IMR-90 (cell line): ENCODE measurements at regions not wholly inside any gene's neighbourhood (a gene's known extent, or its start where the extent isn't known, plus 50 kb on each side); places are given as distances from the start of the nearest gene placed in this dataset.
A peak's percentile ranks its signal among the peaks of the same experiment; 100 is the strongest.

Source experiments
- ATAC-seq: fragments of 200-7000 bp; cut with Tn5 transposase; 2 replicates; pipeline ENCODE4 v1.9.1; 2020; ENCODE audit warnings: low read depth, mild to moderate bottlenecking, moderate library complexity
- BruUV-seq: library from RNA; stranded (reverse); fragments of 400-500 nt; replicated peaks from 2 replicates; lab custom pipeline; 2021; lab: Mats Ljungman, UMichigan
- CTCF ChIA-PET: fragments of 300-600 bp; formaldehyde crosslinking; extraction: SDS; loops from one replicate; lab custom pipeline; 2021; ENCODE audit warnings: antibody characterized with exemption; lab: Yijun Ruan, JAX
- POLR2A ChIA-PET: fragments of 300-600 bp; sonication (Branson Sonifier 250); formaldehyde crosslinking; loops from one replicate; lab custom pipeline; 2022; ENCODE audit warnings: antibody characterized with exemption; ENCODE audit not compliant: unreplicated experiment; lab: Charles Lee
- DNase-seq: peaks from one replicate; pipeline ENCODE4 v3.0.0; 2013
- H2AFZ ChIP-seq: replicated peaks from 2 replicates; pipeline ENCODE3; 2013; ENCODE audit warnings: low read length, mild to moderate bottlenecking; ENCODE audit not compliant: poor library complexity
- H2AK5ac ChIP-seq: 2 replicates; pipeline ENCODE4 v1.6.1; 2013; ENCODE audit warnings: low read depth, low read length, inconsistent platforms
- H2AK9ac ChIP-seq: replicated peaks from 2 replicates; pipeline ENCODE3; 2013; ENCODE audit warnings: mild to moderate bottlenecking, low read depth, low read length, moderate library complexity; ENCODE audit not compliant: poor library complexity
- H2BK120ac ChIP-seq: 2 replicates; pipeline ENCODE4 v1.6.1; 2013; ENCODE audit warnings: low read depth, low read length, inconsistent platforms
- H2BK15ac ChIP-seq: 3 replicates; pipeline ENCODE4 v1.6.1; 2013; ENCODE audit warnings: low read depth, low read length, inconsistent platforms
- H2BK20ac ChIP-seq: 2 replicates; pipeline ENCODE4 v1.6.1; 2013; ENCODE audit warnings: low read depth, mild to moderate bottlenecking, inconsistent platforms, low read length, moderate library complexity
- H2BK5ac ChIP-seq: 2 replicates; pipeline ENCODE4 v1.6.1; 2013; ENCODE audit warnings: mild to moderate bottlenecking, low read depth, low read length, inconsistent platforms; ENCODE audit not compliant: poor library complexity, severe bottlenecking
- H3K14ac ChIP-seq: replicated peaks from 2 replicates; pipeline ENCODE4 v1.6.1; 2013; ENCODE audit warnings: low read depth, low read length, inconsistent platforms
- H3K18ac ChIP-seq: 2 replicates; pipeline ENCODE4 v1.6.1; 2013; ENCODE audit warnings: low read depth, low read length, control low read depth
- H3K23ac ChIP-seq: 2 replicates; pipeline ENCODE4 v1.6.1; 2013; ENCODE audit warnings: low read depth, low read length, inconsistent platforms
- H3K27ac ChIP-seq: 2 replicates; pipeline ENCODE4 v1.5.1; 2013; ENCODE audit warnings: mild to moderate bottlenecking, control low read depth, low read length; ENCODE audit not compliant: insufficient read depth
- H3K27me3 ChIP-seq: 2 replicates; pipeline ENCODE4 v1.6.1; 2013; ENCODE audit warnings: low read length; ENCODE audit not compliant: control insufficient read depth, insufficient read depth
- H3K36me3 ChIP-seq: 2 replicates; pipeline ENCODE4 v1.6.1; 2013; ENCODE audit warnings: low read length, mixed read lengths; ENCODE audit not compliant: control insufficient read depth, insufficient read depth
- H3K4ac ChIP-seq: 2 replicates; pipeline ENCODE4 v1.6.1; 2013; ENCODE audit warnings: low read depth, low read length, inconsistent platforms
- H3K4me1 ChIP-seq: 2 replicates; pipeline ENCODE4 v1.6.1; 2013; ENCODE audit warnings: low read length, mixed read lengths; ENCODE audit not compliant: control insufficient read depth, insufficient read depth
- H3K4me2 ChIP-seq: 2 replicates; pipeline ENCODE4 v1.6.1; 2013; ENCODE audit warnings: low read depth, mild to moderate bottlenecking, control low read depth, low read length, moderate library complexity
- H3K4me3 ChIP-seq: 2 replicates; pipeline ENCODE4 v1.5.1; 2013; ENCODE audit warnings: low read depth, mild to moderate bottlenecking, control low read depth, low read length, moderate library complexity; ENCODE audit not compliant: insufficient read depth
- H3K56ac ChIP-seq: 2 replicates; pipeline ENCODE4 v1.6.1; 2013; ENCODE audit warnings: low read length, inconsistent platforms; ENCODE audit not compliant: insufficient read depth; ENCODE audit errors: extremely low read depth
- H3K79me1 ChIP-seq, 2 experiments: 2 replicates each; pipeline ENCODE4 v1.6.1; 2013; ENCODE audit warnings: low read length in 2 of 2, inconsistent platforms in 1 of 2, low read depth in 1 of 2
- H3K9ac ChIP-seq: 2 replicates; pipeline ENCODE4 v1.6.1; 2013; ENCODE audit warnings: low read depth, low read length, control low read depth
- H3K9me1 ChIP-seq: 2 replicates; pipeline ENCODE4 v1.6.1; 2013; ENCODE audit warnings: low read length, inconsistent platforms; ENCODE audit not compliant: insufficient read depth
- H3K9me3 ChIP-seq: 2 replicates; pipeline ENCODE4 v1.6.1; 2013; ENCODE audit warnings: low read length; ENCODE audit not compliant: control insufficient read depth, insufficient read depth
- H4K20me1 ChIP-seq: 2 replicates; pipeline ENCODE4 v1.6.1; 2013; ENCODE audit warnings: low read length, inconsistent platforms; ENCODE audit not compliant: insufficient read depth
- H4K5ac ChIP-seq: 2 replicates; pipeline ENCODE4 v1.6.1; 2013; ENCODE audit warnings: mild to moderate bottlenecking, low read depth, low read length, control low read depth
- H4K8ac ChIP-seq, 2 experiments: 2 replicates each; pipeline ENCODE4 v1.6.1; 2013; ENCODE audit warnings: low read depth in 2 of 2, low read length in 2 of 2, control low read depth in 1 of 2, inconsistent platforms in 1 of 2
- H4K91ac ChIP-seq: 2 replicates; pipeline ENCODE4 v1.6.1; 2013; ENCODE audit warnings: low read depth, low read length, inconsistent platforms; ENCODE audit not compliant: insufficient read depth
- BHLHE40 ChIP-seq: fragments of 150-350 bp; IDR thresholded peaks from 2 replicates; pipeline ENCODE4 v1.6.1; 2016; ENCODE audit warnings: mild to moderate bottlenecking, low read depth, low read length
- CEBPB ChIP-seq: IDR thresholded peaks from 2 replicates; pipeline ENCODE4 v1.6.1; 2012; ENCODE audit warnings: low read depth, low read length, improper control_type of control experiment
- CHD1 ChIP-seq: IDR thresholded peaks from 2 replicates; pipeline ENCODE4 v1.6.1; 2012; ENCODE audit warnings: low read depth, low read length, improper control_type of control experiment
- CTCF ChIP-seq: conservative IDR thresholded peaks from 2 replicates; pipeline ENCODE4 v1.5.1; 2012; ENCODE audit warnings: mild to moderate bottlenecking, low read depth, low read length, improper control_type of control experiment
- ELK1 ChIP-seq: fragments of 150-350 bp; IDR thresholded peaks from 2 replicates; pipeline ENCODE4 v1.6.1; 2016; ENCODE audit warnings: low read depth, mild to moderate bottlenecking, low read length, moderate library complexity, borderline replicate concordance
- FOS ChIP-seq: fragments of 150-350 bp; IDR thresholded peaks from 2 replicates; pipeline ENCODE4 v1.6.1; 2016; ENCODE audit warnings: low read depth, low read length
- MAFK ChIP-seq: IDR thresholded peaks from 2 replicates; pipeline ENCODE4 v1.6.1; 2012; ENCODE audit warnings: low read depth, low read length, improper control_type of control experiment
- MAZ ChIP-seq: IDR thresholded peaks from 2 replicates; pipeline ENCODE4 v1.6.1; 2012; ENCODE audit warnings: low read depth, mild to moderate bottlenecking, low read length, improper control_type of control experiment, moderate library complexity, borderline replicate concordance
- MXI1 ChIP-seq: IDR thresholded peaks from 2 replicates; pipeline ENCODE4 v1.6.1; 2012; ENCODE audit warnings: low read depth, mild to moderate bottlenecking, low read length, moderate library complexity, borderline replicate concordance
- NFE2L2 ChIP-seq: fragments of 150-350 bp; IDR thresholded peaks from 2 replicates; pipeline ENCODE4 v1.6.1; 2016; ENCODE audit warnings: low read depth, mild to moderate bottlenecking, low read length
- POLR2A ChIP-seq: IDR thresholded peaks from 2 replicates; pipeline ENCODE4 v1.6.1; 2012; ENCODE audit warnings: mild to moderate bottlenecking, low read depth, low read length
- RAD21 ChIP-seq: IDR thresholded peaks from 2 replicates; pipeline ENCODE4 v1.6.1; 2012; ENCODE audit warnings: low read length, improper control_type of control experiment
- RCOR1 ChIP-seq: IDR thresholded peaks from 2 replicates; pipeline ENCODE4 v1.6.1; 2012; ENCODE audit warnings: mild to moderate bottlenecking, low read length, improper control_type of control experiment; ENCODE audit not compliant: insufficient replicate concordance
- RFX5 ChIP-seq: IDR thresholded peaks from 2 replicates; pipeline ENCODE4 v1.8.0; 2012; ENCODE audit warnings: low read depth, mild to moderate bottlenecking, low read length, moderate library complexity
- SMC3 ChIP-seq: fragments of 150-350 bp; IDR thresholded peaks from 2 replicates; pipeline ENCODE4 v1.6.1; 2016; ENCODE audit warnings: low read depth, mild to moderate bottlenecking, antibody characterized with exemption, low read length, moderate library complexity
- USF2 ChIP-seq: fragments of 150-350 bp; IDR thresholded peaks from 2 replicates; pipeline ENCODE4 v1.6.1; 2017; ENCODE audit warnings: mild to moderate bottlenecking, antibody characterized with exemption, low read length, low read depth
- WGBS, 2 experiments: methylation state at CpG; one replicate each; pipeline versions ENCODE4 v1.1.5 to v1.1.7; 2013; ENCODE audit warnings: missing lambda C conversion rate in 2 of 2; ENCODE audit not compliant: insufficient read length in 1 of 2; ENCODE audit errors: extremely low coverage in 2 of 2; 5-methylcytosine and 5-hydroxymethylcytosine counted together
- dilution Hi-C: fragments of 300-500 bp; cut with HindIII; formaldehyde crosslinking; loops from one replicate; pipeline ENCODE4 v1.14.3; 2018; ENCODE audit warnings: low sequenced_read_pairs; ENCODE audit not compliant: unreplicated experiment
- in situ Hi-C: fragments of 300-500 bp; cut with MboI; formaldehyde crosslinking; loops from 3 replicates; pipeline ENCODE4 v1.14.3; 2019; ENCODE audit warnings: low sequenced_read_pairs, inconsistent platforms, mixed read lengths
- intact Hi-C: fragments of 100-400 bp; cut with micrococcal nuclease; formaldehyde crosslinking; loops from 2 replicates; pipeline ENCODE4 v1.10.0; 2022

DNA sequence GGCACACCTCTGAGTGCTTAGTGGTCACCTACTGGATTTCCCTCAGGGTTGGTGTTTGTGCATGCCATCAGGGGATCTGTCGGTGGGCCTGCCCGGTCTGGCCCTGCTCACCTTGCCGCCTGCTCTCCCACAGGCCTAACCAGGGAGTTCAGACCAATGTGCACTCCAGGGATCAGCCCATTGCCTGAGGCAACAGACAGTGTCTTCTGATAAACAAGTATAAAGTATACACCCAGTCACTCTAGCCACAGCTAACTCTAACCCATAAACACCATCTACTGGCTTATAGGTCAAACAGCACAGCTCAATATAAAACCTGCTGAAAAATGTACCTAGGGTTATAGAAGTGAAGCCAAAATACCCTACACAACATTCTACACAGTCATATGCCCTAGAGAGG lies 1300.0 kb downstream of the PLA2G4A start:
- no peaks in the 10 kb centered on the region for H3K9me3 ChIP-seq
- peak; percentile 41 for DNase-seq
- H2BK120ac ChIP-seq = peak overlapping the region; percentile 20; the same call in 1 of the 2 replicates
- no peak overlapping the region for H3K27ac ChIP-seq
- peak overlapping the region; percentile 76 for H2AFZ ChIP-seq
- H3K23ac ChIP-seq = no peak overlapping the region
- no peak overlapping the region for H3K4ac ChIP-seq
- no peak overlapping the region for H3K14ac ChIP-seq
- no peak overlapping the region for H3K4me2 ChIP-seq
- peak; percentile 85 for ATAC-seq
- ChIA-PET POLR2A (no interaction called here), CTCF (no interaction called here)
- no peak overlapping the region for H3K56ac ChIP-seq
- no peak overlapping the region for H2BK5ac ChIP-seq
- H4K20me1 ChIP-seq = no peaks in the 10 kb centered on the region
- H4K8ac ChIP-seq = peak overlapping the region in 1 of 2 experiments; percentile 27; a peak in 1 of 4 replicates
- H2AK5ac ChIP-seq = no peak overlapping the region
- no peak overlapping the region for H3K18ac ChIP-seq
- H2AK9ac ChIP-seq = no peak overlapping the region
- no peaks in the 10 kb centered on the region for H3K9me1 ChIP-seq
- H2BK20ac ChIP-seq = no peak overlapping the region; the same call in 1 of the 2 replicates
- TF ChIP-seq CEBPB (no peak), NFE2L2 (no peak), MAZ (no peak), RAD21 (peak; percentile 51), RFX5 (no peak), MAFK (no peak), RCOR1 (no peak), CTCF (peak; percentile 46), SMC3 (peak; percentile 37; the same call in 1 of the 2 replicates), BHLHE40 (no peak), ELK1 (no peak), CHD1 (no peak), FOS (no peak), USF2 (no peak), POLR2A (no peak), MXI1 (no peak)
- H3K9ac ChIP-seq = no peak overlapping the region
- H3K27me3 ChIP-seq = no peaks in the 10 kb centered on the region
- intact Hi-C loops (loop anchor here (1.0 to 5.0 kb wide), 4 partner anchors 200 to 863 kb away; no protein-coding TSS in a partner anchor), in situ Hi-C loops (no loop called here), dilution Hi-C loops (no loop called here)
- no peak overlapping the region for H4K5ac ChIP-seq
- no peak overlapping the region; the same call in 1 of the 2 replicates for H4K91ac ChIP-seq
- no TSS peak for BruUV-seq
- no peaks in the 10 kb centered on the region for H3K79me1 ChIP-seq
- H3K4me1 ChIP-seq = no peaks in the 10 kb centered on the region
- no peaks in the 10 kb centered on the region for H3K36me3 ChIP-seq
- H2BK15ac ChIP-seq = no peak overlapping the region
- 81% methylated on average over 3 of the region's 3 CpGs; no CpG with 5 or more reads in 1 of the 2 experiments for WGBS, 2 experiments
- no peak overlapping the region for H3K4me3 ChIP-seq
